ENCODE measurements at regions not wholly inside any gene's neighbourhood (a gene's known extent, or its start where the extent isn't known, plus 50 kb on each side); places are given as distances from the start of the nearest gene placed in this dataset.

- H3K4me3 Mint-ChIP-seq: no peak overlapping the region
- no peaks in the 10 kb centered on the region for H3K27me3 Mint-ChIP-seq (ENCODE audit: insufficient read depth)
- Histone ChIP-seq H3K36me3 (ENCODE audit: control insufficient read depth, insufficient read depth, low read length) (no peaks in the 10 kb centered on the region), H3K4me3 (ENCODE audit: low read length) (no peak overlapping the region), H3K27ac (ENCODE audit: low read depth, low read length) (no peak overlapping the region), H3K27me3 (ENCODE audit: control insufficient read depth, insufficient read depth, low read length, poor library complexity, severe bottlenecking) (no peaks in the 10 kb centered on the region), H3K4me1 (ENCODE audit: control insufficient read depth, insufficient read depth, low read length) (no peaks in the 10 kb centered on the region), H3K9me3 (ENCODE audit: control insufficient read depth, low read length) (peaks cover 5% of the 10 kb centered on the region), H3K9ac (ENCODE audit: extremely low read depth, low read length, poor library complexity, severe bottlenecking) (no peak overlapping the region)
- TF ChIP-seq CTCF (conservative IDR thresholded peaks at IDR 0.05): no peak
- H3K4me1 Mint-ChIP-seq: peaks cover 9% of the 10 kb centered on the region
- no peaks in the 10 kb centered on the region for H3K9me3 Mint-ChIP-seq
- H3K36me3 Mint-ChIP-seq (ENCODE audit: low read depth): no peaks in the 10 kb centered on the region
- H3K27ac Mint-ChIP-seq: no peak overlapping the region
- DNase-seq: no peak
These were observed 142.4 kb upstream of the GRIN3A start for GRCh38 chr9:101880846-101881245.

GRCh38 chr9:101878734-101879133, 140.3 kb upstream of the GRIN3A start:
- Histone ChIP-seq H3K27ac (ENCODE audit: low read depth, low read length) (no peak overlapping the region), H3K4me3 (ENCODE audit: low read length) (no peak overlapping the region), H3K4me1 (ENCODE audit: control insufficient read depth, insufficient read depth, low read length) (no peaks in the 10 kb centered on the region), H3K9me3 (ENCODE audit: control insufficient read depth, low read length) (peaks cover 4% of the 10 kb centered on the region), H3K36me3 (ENCODE audit: control insufficient read depth, insufficient read depth, low read length) (no peaks in the 10 kb centered on the region), H3K9ac (ENCODE audit: extremely low read depth, low read length, poor library complexity, severe bottlenecking) (no peak overlapping the region), H3K27me3 (ENCODE audit: control insufficient read depth, insufficient read depth, low read length, poor library complexity, severe bottlenecking) (no peaks in the 10 kb centered on the region)
- no peak for DNase-seq
- H3K27ac Mint-ChIP-seq: no peak overlapping the region
- no peak for TF ChIP-seq CTCF (conservative IDR thresholded peaks at IDR 0.05)
- no peaks in the 10 kb centered on the region for H3K9me3 Mint-ChIP-seq
- no peaks in the 10 kb centered on the region for H3K27me3 Mint-ChIP-seq (ENCODE audit: insufficient read depth)
- WGBS, 2 experiments (ENCODE audit: insufficient coverage in 1 of 2, insufficient read length in 1 of 2): 75 to 100% methylated on average over 2 to 4 of the region's 4 CpGs
- no peaks in the 10 kb centered on the region for H3K36me3 Mint-ChIP-seq (ENCODE audit: low read depth)
- no peak overlapping the region for H3K4me3 Mint-ChIP-seq
- H3K4me1 Mint-ChIP-seq: peaks cover 9% of the 10 kb centered on the region

- no peak for TF ChIP-seq CTCF (conservative IDR thresholded peaks at IDR 0.05)
- no peaks in the 10 kb centered on the region for H3K36me3 Mint-ChIP-seq (ENCODE audit: low read depth)
- no CpG with 5 or more reads among the region's 1 CpG for WGBS, 2 experiments (ENCODE audit: insufficient coverage in 1 of 2, insufficient read length in 1 of 2)
These were observed 139.0 kb upstream of the GRIN3A start for GRCh38 chr9:101877439-101877838.

More at GRCh38 chr9:101877439-101877838, 139.0 kb upstream of the GRIN3A start:
- no peak overlapping the region for H3K9ac ChIP-seq (ENCODE audit: extremely low read depth, low read length, poor library complexity, severe bottlenecking)
- Mint-ChIP-seq H3K4me3 (no peak overlapping the region), H3K27me3 (ENCODE audit: insufficient read depth) (no peaks in the 10 kb centered on the region), H3K4me1 (peaks cover 9% of the 10 kb centered on the region), H3K9me3 (no peaks in the 10 kb centered on the region), H3K27ac (no peak overlapping the region)
- peaks cover 4% of the 10 kb centered on the region for H3K9me3 ChIP-seq (ENCODE audit: control insufficient read depth, low read length)
- H3K36me3 ChIP-seq (ENCODE audit: control insufficient read depth, insufficient read depth, low read length): no peaks in the 10 kb centered on the region
- no peaks in the 10 kb centered on the region for H3K4me1 ChIP-seq (ENCODE audit: control insufficient read depth, insufficient read depth, low read length)
- no peak for DNase-seq
- no peaks in the 10 kb centered on the region for H3K27me3 ChIP-seq (ENCODE audit: control insufficient read depth, insufficient read depth, low read length, poor library complexity, severe bottlenecking)
- no peak overlapping the region for H3K27ac ChIP-seq (ENCODE audit: low read depth, low read length)
- no peak overlapping the region for H3K4me3 ChIP-seq (ENCODE audit: low read length)
